ENCODE measurements at regions not wholly inside any gene's neighbourhood (a gene's known extent, or its start where the extent isn't known, plus 50 kb on each side); places are given as distances from the start of the nearest gene placed in this dataset.
"Not testable (repeated sequence)": the region's sequence is repeated elsewhere in the genome, so short reads cannot be mapped to it uniquely, and the experiment has no call there.

DNA sequence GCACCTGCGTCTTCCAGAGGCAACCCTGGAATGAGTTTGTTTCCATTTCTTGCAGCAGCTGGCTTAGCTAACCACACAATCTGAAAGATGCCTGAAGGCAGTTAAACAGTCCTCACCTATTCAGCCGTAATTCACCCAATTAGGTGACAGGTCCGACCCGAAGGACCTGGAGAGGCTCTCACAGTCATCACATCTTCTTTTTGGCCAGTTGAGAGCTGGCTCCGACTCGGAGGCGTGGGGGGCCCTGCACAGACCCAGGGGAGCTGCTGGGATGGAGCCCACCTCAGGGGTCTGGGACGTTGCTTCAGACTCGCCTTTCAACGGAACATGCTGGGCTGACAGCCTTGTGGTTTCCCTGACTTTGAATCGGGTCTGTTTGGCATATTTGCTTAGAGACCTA, 187.3 kb downstream of the RTP5 start:
- Histone ChIP-seq H3K27me3 (ENCODE audit: control insufficient read depth in 2 of 2, insufficient read depth in 2 of 2, low read length in 2 of 2) (peaks cover 0 to 3% of the 10 kb centered on the region in 2 donors), H3K4me1 (ENCODE audit: control insufficient read depth in 2 of 2, insufficient read depth in 2 of 2, low read length in 2 of 2) (no peaks in the 10 kb centered on the region), H3K9ac (ENCODE audit: low read depth in 1 of 2, low read length in 2 of 2) (no peak overlapping the region), H3K4me3 (ENCODE audit: low read length in 2 of 2) (no peak overlapping the region), H3K36me3 (ENCODE audit: control insufficient read depth in 2 of 2, insufficient read depth in 2 of 2, low read length in 2 of 2) (no peaks in the 10 kb centered on the region), H3K27ac (ENCODE audit: low read depth in 2 of 2, low read length in 2 of 2) (no peak overlapping the region), H3K9me3 (ENCODE audit: control insufficient read depth in 2 of 2, low read length in 2 of 2) (no peaks in the 10 kb centered on the region)

DNA sequence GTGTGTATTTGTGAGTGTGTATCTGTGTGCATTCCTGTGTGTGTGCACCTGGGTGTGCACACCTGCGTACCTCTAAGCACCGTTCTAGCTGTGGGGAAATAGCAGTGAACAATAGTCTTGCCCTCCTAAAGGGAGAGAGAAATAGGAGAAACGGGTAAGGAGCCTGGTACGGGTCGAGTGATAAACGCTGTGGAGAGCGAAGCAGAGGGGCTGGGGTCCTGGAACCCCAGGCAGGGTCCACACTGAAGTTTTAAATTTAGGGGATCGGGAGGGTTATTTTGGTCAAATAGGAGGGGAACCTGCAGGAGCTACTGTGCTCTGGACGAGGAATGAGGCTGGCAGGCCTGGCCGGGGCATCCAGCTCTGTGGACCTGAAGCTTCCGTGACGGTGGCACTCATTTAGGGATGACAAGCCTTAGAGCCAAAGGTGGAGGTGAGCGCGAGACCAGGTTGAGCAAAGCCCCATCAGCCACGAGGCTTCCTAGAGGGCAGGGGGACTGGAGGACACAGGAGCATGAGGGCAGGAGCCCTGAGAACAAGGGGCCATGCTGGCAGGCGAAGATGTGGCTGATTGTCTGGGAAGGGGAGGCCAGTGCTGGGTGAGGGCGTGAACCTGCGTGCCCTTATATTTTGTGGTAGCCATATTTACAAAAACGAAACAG, 188.0 kb downstream of the RTP5 start:
- Histone ChIP-seq H3K4me3 (ENCODE audit: low read length in 2 of 2) (no peak overlapping the region), H3K27ac (ENCODE audit: low read depth in 2 of 2, low read length in 2 of 2) (no peak overlapping the region), H3K4me1 (ENCODE audit: control insufficient read depth in 2 of 2, insufficient read depth in 2 of 2, low read length in 2 of 2) (no peaks in the 10 kb centered on the region), H3K9me3 (ENCODE audit: control insufficient read depth in 2 of 2, low read length in 2 of 2) (no peaks in the 10 kb centered on the region), H3K36me3 (ENCODE audit: control insufficient read depth in 2 of 2, insufficient read depth in 2 of 2, low read length in 2 of 2) (no peaks in the 10 kb centered on the region), H3K27me3 (ENCODE audit: control insufficient read depth in 2 of 2, insufficient read depth in 2 of 2, low read length in 2 of 2) (peaks cover 0 to 3% of the 10 kb centered on the region in 2 donors), H3K9ac (ENCODE audit: low read depth in 1 of 2, low read length in 2 of 2) (no peak overlapping the region)

DNA sequence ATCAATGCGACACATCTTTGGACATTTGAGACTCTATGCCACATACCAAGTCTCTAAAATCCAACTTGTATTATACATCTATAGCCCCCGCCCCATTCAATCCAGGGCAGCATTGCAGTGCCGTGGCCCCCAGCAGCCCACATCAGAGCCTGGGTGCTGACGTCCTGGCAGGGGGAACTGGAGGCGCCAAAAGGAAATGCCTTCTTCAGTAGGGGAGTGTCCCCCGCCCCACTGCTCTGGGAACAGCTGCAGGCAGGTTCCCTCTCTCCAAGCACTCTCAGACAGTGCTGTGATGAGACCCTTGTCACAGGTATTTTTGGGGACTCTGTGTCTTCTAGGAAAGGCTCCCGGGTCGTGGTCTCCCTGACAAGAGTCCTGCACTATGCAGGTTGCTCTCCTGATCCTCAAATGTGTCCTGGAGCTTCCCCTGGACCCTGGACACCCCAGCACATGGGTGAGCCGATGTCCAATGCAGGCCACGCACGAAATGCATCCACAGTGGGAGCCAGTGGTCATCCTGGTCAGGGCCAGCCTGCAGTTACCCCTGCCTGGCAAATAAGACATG, 188.7 kb downstream of the RTP5 start:
- no peaks in the 10 kb centered on the region for H3K9me3 ChIP-seq (ENCODE audit: control insufficient read depth in 2 of 2, low read length in 2 of 2)
- no peak overlapping the region for H3K9ac ChIP-seq (ENCODE audit: low read depth in 1 of 2, low read length in 2 of 2)
- no peaks in the 10 kb centered on the region for H3K4me1 ChIP-seq (ENCODE audit: control insufficient read depth in 2 of 2, insufficient read depth in 2 of 2, low read length in 2 of 2)
- H3K27me3 ChIP-seq (ENCODE audit: control insufficient read depth in 2 of 2, insufficient read depth in 2 of 2, low read length in 2 of 2): peaks cover 0 to 3% of the 10 kb centered on the region in 2 donors
- H3K36me3 ChIP-seq (ENCODE audit: control insufficient read depth in 2 of 2, insufficient read depth in 2 of 2, low read length in 2 of 2): no peaks in the 10 kb centered on the region
- H3K4me3 ChIP-seq (ENCODE audit: low read length in 2 of 2): no peak overlapping the region
- no peak overlapping the region for H3K27ac ChIP-seq (ENCODE audit: low read depth in 2 of 2, low read length in 2 of 2)

DNA sequence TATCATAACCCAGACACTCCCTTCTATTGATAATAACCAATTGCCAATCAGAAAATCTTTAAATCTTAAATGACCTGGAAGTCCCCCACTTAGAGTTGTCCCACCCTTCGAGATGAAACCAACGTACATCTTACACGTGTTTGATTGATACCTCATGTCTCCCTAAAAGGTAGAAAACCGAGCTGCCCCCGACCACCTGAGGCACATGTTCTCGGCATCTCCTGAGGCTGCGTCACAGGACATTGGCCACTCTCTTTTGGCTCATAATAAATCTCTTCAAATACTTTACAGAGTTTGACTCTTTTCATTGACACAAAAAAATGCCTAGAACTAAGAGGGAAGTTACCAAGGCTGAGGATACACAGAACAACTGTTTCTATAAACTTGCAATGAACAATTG, 190.0 kb downstream of the RTP5 start:
- H3K36me3 ChIP-seq (ENCODE audit: control insufficient read depth in 2 of 2, insufficient read depth in 2 of 2, low read length in 2 of 2): no peaks in the 10 kb centered on the region
- no peaks in the 10 kb centered on the region for H3K9me3 ChIP-seq (ENCODE audit: control insufficient read depth in 2 of 2, low read length in 2 of 2)
- H3K4me1 ChIP-seq (ENCODE audit: control insufficient read depth in 2 of 2, insufficient read depth in 2 of 2, low read length in 2 of 2): no peaks in the 10 kb centered on the region
- no peak overlapping the region for H3K27ac ChIP-seq (ENCODE audit: low read depth in 2 of 2, low read length in 2 of 2)
- H3K4me3 ChIP-seq (ENCODE audit: low read length in 2 of 2): no peak overlapping the region
- no peak overlapping the region for H3K9ac ChIP-seq (ENCODE audit: low read depth in 1 of 2, low read length in 2 of 2)
- peaks cover 0 to 3% of the 10 kb centered on the region in 2 donors for H3K27me3 ChIP-seq (ENCODE audit: control insufficient read depth in 2 of 2, insufficient read depth in 2 of 2, low read length in 2 of 2)

DNA sequence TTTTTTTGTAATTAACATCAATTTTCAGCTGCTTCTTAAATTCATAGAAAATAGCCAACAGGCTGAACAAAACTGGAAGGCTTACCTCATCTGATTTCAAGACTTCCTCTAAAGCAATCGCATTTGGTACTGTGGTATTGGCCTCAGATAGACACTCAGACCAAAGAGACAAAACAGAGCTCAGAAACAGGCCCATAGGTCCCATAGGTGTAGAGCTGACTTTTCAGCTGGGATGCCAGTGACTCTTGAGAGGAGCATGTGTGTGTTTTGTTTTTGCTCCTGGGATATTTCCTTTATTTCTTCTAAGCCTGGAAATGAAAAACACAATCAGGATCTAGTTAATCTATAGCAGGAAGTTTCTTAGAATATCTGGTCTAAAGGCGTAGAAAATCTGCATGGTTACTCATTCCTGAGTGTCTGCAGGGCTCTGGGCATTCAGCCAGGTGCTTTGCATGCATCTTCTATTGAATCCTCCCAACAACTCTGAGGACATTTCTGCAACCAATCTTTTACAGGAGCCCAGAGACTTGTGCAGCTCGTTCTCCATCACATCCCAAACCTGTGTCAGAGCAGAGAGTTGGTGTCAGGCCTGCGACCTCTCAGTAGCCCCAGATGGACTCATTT, 190.8 kb downstream of the RTP5 start:
- no peaks in the 10 kb centered on the region for H3K4me1 ChIP-seq (ENCODE audit: control insufficient read depth in 2 of 2, insufficient read depth in 2 of 2, low read length in 2 of 2)
- no peaks in the 10 kb centered on the region for H3K36me3 ChIP-seq (ENCODE audit: control insufficient read depth in 2 of 2, insufficient read depth in 2 of 2, low read length in 2 of 2)
- H3K27me3 ChIP-seq (ENCODE audit: control insufficient read depth in 2 of 2, insufficient read depth in 2 of 2, low read length in 2 of 2): peaks cover 0 to 4% of the 10 kb centered on the region in 2 donors
- no peak overlapping the region for H3K27ac ChIP-seq (ENCODE audit: low read depth in 2 of 2, low read length in 2 of 2)
- no peak overlapping the region for H3K9ac ChIP-seq (ENCODE audit: low read depth in 1 of 2, low read length in 2 of 2)
- no peaks in the 10 kb centered on the region for H3K9me3 ChIP-seq (ENCODE audit: control insufficient read depth in 2 of 2, low read length in 2 of 2)
- H3K4me3 ChIP-seq (ENCODE audit: low read length in 2 of 2): no peak overlapping the region

DNA sequence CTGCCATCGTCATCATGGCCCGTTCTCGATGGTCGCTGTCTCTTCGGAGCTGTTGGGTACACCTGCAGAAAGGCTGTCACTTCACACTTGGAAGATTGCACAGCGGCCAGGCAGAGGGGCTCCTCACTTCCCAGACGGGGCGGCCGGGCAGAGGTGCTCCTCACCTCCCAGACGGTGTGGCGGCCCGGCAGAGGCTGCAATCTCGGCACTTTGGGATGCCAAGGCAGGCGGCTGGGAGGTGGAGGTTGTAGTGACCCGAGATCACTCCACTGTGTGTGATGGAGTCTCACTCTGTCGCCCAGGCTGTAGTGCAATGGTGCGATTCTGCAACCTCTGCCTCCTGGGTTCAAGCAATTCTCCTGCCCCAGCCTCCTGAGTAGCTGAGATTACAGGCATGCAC, 192.4 kb downstream of the RTP5 start:
- not testable (repeated sequence) for H3K4me1 ChIP-seq (ENCODE audit: control insufficient read depth in 2 of 2, insufficient read depth in 2 of 2, low read length in 2 of 2); H3K9me3 ChIP-seq (ENCODE audit: control insufficient read depth in 2 of 2, low read length in 2 of 2); H3K27ac ChIP-seq (ENCODE audit: low read depth in 2 of 2, low read length in 2 of 2); H3K27me3 ChIP-seq (ENCODE audit: control insufficient read depth in 2 of 2, insufficient read depth in 2 of 2, low read length in 2 of 2); H3K9ac ChIP-seq (ENCODE audit: low read depth in 1 of 2, low read length in 2 of 2); H3K36me3 ChIP-seq (ENCODE audit: control insufficient read depth in 2 of 2, insufficient read depth in 2 of 2, low read length in 2 of 2); H3K4me3 ChIP-seq (ENCODE audit: low read length in 2 of 2)

DNA sequence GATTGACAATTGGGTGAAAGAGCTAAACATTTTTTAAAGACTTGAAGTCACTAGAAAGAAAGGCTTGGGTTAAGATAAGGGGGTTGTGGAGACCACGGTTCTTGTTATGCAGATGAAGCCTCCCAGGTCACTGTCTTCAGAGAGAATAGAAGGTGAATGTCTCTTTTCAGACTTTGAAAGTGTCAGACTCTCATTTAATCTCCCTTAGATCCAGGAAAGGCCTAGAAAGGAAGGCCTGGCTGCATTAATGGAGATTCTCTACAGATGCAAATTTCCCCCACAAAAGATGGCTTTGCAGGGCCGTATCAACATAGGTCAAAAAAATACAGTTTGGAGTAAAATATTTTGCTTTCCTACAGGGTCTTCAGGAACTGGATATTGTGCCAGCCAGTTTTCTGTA, 193.9 kb downstream of the RTP5 start:
- H3K4me1 ChIP-seq (ENCODE audit: control insufficient read depth in 2 of 2, insufficient read depth in 2 of 2, low read length in 2 of 2): no peaks in the 10 kb centered on the region
- peaks cover 0 to 2% of the 10 kb centered on the region in 2 donors for H3K27me3 ChIP-seq (ENCODE audit: control insufficient read depth in 2 of 2, insufficient read depth in 2 of 2, low read length in 2 of 2)
- no peak overlapping the region for H3K4me3 ChIP-seq (ENCODE audit: low read length in 2 of 2)
- no peak overlapping the region for H3K9ac ChIP-seq (ENCODE audit: low read depth in 1 of 2, low read length in 2 of 2)
- no peaks in the 10 kb centered on the region for H3K9me3 ChIP-seq (ENCODE audit: control insufficient read depth in 2 of 2, low read length in 2 of 2)
- H3K27ac ChIP-seq (ENCODE audit: low read depth in 2 of 2, low read length in 2 of 2): no peak overlapping the region
- no peaks in the 10 kb centered on the region for H3K36me3 ChIP-seq (ENCODE audit: control insufficient read depth in 2 of 2, insufficient read depth in 2 of 2, low read length in 2 of 2)

DNA sequence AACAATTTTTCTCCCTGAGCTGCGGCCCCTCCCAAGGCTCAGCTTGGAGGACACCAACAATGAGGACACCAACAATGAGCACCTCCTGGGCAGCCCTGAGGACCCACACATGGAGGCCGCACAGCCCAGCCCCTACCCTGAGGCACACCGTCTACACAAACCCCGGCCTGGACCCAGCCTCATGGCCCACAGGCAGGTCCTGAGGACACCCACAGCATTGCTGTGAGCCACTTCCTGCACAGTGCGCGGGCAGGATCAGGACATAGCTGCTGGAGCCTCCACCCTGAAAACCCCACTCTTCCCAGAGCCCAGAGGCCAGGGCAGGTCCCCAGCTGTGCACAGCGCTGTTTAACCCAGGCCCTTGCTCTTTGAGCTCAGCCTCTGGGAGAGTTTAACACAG, 194.3 kb downstream of the RTP5 start:
- H3K36me3 ChIP-seq (ENCODE audit: control insufficient read depth in 2 of 2, insufficient read depth in 2 of 2, low read length in 2 of 2): no peaks in the 10 kb centered on the region
- no peak overlapping the region for H3K4me3 ChIP-seq (ENCODE audit: low read length in 2 of 2)
- peaks cover 0 to 2% of the 10 kb centered on the region in 2 donors for H3K27me3 ChIP-seq (ENCODE audit: control insufficient read depth in 2 of 2, insufficient read depth in 2 of 2, low read length in 2 of 2)
- no peaks in the 10 kb centered on the region for H3K4me1 ChIP-seq (ENCODE audit: control insufficient read depth in 2 of 2, insufficient read depth in 2 of 2, low read length in 2 of 2)
- no peak overlapping the region for H3K27ac ChIP-seq (ENCODE audit: low read depth in 2 of 2, low read length in 2 of 2)
- no peaks in the 10 kb centered on the region for H3K9me3 ChIP-seq (ENCODE audit: control insufficient read depth in 2 of 2, low read length in 2 of 2)
- no peak overlapping the region for H3K9ac ChIP-seq (ENCODE audit: low read depth in 1 of 2, low read length in 2 of 2)

DNA sequence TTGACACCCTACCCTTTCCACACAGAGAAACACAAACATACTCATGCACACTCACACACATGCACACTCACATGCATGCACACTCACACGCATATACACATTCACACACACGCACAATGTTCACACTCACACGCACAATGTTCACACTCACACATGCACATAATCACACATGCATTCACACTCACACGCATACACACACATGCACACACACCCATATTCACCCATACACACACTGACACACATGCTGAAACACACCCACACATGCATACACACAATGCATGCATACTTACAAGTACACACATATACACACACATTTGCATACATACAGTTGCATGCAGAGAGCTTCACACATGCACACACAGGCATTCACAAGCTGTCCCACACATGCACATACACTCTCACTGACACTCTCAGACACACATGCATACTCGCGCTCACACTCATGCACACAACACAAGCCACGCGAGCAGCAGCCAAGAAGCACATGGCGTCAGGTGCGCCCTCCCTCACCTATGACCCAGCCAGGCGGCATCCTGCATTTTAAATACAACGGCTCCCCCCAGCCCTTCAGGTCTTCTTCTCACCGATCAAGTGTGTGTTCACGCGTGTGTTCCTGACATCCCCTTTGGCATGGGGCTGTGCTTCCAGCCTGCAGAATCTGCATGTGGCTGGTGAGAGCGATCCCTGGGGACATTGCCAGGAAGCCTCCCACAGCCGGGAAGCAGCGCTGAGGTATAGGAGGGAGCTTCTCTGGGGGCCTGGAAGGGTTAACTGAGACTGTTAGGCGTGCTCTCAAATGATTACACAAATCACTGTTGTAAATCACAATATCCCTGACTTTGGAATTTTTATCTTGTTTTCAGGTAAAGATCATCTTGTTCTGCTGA, 195.1 kb downstream of the RTP5 start:
- Histone ChIP-seq H3K9me3 (ENCODE audit: control insufficient read depth in 2 of 2, low read length in 2 of 2) (no peaks in the 10 kb centered on the region), H3K27ac (ENCODE audit: low read depth in 2 of 2, low read length in 2 of 2) (no peak overlapping the region), H3K36me3 (ENCODE audit: control insufficient read depth in 2 of 2, insufficient read depth in 2 of 2, low read length in 2 of 2) (no peaks in the 10 kb centered on the region)

DNA sequence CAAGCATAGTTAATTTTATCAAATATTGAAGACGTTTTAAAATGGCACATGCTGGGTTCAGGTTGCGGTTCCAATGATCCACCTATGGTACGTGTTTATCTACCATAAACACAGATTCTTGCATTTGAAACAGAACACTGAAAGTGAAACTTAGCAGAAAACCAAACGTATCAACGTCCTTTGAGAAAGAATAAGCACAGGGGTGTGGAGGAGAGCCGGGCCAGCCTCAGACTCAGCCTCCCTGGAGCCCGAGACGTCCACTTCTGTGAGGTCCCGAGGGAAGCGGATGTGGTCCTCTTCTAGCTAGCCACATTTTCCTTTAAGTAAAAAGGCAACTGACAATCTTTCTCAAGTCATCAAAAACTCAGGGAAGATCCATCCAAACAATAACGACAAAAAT, 195.9 kb downstream of the RTP5 start:
- H3K36me3 ChIP-seq (ENCODE audit: control insufficient read depth in 2 of 2, insufficient read depth in 2 of 2, low read length in 2 of 2): no peaks in the 10 kb centered on the region
- H3K4me1 ChIP-seq (ENCODE audit: control insufficient read depth in 2 of 2, insufficient read depth in 2 of 2, low read length in 2 of 2): peaks cover 0 to 2% of the 10 kb centered on the region in 2 donors

More for the DNA sequence above, 195.1 kb downstream of the RTP5 start:
- Histone ChIP-seq H3K27me3 (ENCODE audit: control insufficient read depth in 2 of 2, insufficient read depth in 2 of 2, low read length in 2 of 2) (peaks cover 0 to 2% of the 10 kb centered on the region in 2 donors), H3K9ac (ENCODE audit: low read depth in 1 of 2, low read length in 2 of 2) (no peak overlapping the region), H3K4me1 (ENCODE audit: control insufficient read depth in 2 of 2, insufficient read depth in 2 of 2, low read length in 2 of 2) (no peaks in the 10 kb centered on the region), H3K4me3 (ENCODE audit: low read length in 2 of 2) (no peak overlapping the region)

More for the DNA sequence above, 195.9 kb downstream of the RTP5 start:
- no peak overlapping the region for H3K27ac ChIP-seq (ENCODE audit: low read depth in 2 of 2, low read length in 2 of 2)
- H3K27me3 ChIP-seq (ENCODE audit: control insufficient read depth in 2 of 2, insufficient read depth in 2 of 2, low read length in 2 of 2): peaks cover 0 to 2% of the 10 kb centered on the region in 2 donors
- H3K4me3 ChIP-seq (ENCODE audit: low read length in 2 of 2): no peak overlapping the region
- no peaks in the 10 kb centered on the region for H3K9me3 ChIP-seq (ENCODE audit: control insufficient read depth in 2 of 2, low read length in 2 of 2)
- no peak overlapping the region for H3K9ac ChIP-seq (ENCODE audit: low read depth in 1 of 2, low read length in 2 of 2)

Measured in mucosa of rectum (tissue), 2 donors.